ENCODE measurements at regions not wholly inside any gene's neighbourhood (a gene's known extent, or its start where the extent isn't known, plus 50 kb on each side); places are given as distances from the start of the nearest gene placed in this dataset.
"Not testable (repeated sequence)": the region's sequence is repeated elsewhere in the genome, so short reads cannot be mapped to it uniquely, and the experiment has no call there.

DNA sequence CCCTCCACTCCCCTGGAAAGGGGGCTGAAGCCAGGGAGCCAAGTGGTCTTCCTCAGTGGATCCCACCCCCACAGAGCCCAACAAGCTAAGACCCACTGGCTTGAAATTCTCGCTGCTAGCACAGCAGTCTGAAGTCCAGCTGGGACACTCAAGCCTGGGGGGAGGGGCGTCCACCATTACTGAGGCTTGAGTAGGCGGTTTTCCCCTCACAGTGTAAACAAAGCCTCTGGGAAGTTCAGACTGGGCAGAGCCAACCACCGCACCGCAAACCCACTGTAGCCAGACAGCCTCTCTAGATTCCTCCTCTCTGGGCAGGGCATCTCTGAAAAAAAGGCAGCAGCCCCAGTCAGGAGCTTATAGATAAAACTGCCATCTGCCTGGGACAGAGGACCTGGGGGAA, 114.4 kb upstream of the GNAI1 start:
- TF ChIP-seq, protein P1, sequence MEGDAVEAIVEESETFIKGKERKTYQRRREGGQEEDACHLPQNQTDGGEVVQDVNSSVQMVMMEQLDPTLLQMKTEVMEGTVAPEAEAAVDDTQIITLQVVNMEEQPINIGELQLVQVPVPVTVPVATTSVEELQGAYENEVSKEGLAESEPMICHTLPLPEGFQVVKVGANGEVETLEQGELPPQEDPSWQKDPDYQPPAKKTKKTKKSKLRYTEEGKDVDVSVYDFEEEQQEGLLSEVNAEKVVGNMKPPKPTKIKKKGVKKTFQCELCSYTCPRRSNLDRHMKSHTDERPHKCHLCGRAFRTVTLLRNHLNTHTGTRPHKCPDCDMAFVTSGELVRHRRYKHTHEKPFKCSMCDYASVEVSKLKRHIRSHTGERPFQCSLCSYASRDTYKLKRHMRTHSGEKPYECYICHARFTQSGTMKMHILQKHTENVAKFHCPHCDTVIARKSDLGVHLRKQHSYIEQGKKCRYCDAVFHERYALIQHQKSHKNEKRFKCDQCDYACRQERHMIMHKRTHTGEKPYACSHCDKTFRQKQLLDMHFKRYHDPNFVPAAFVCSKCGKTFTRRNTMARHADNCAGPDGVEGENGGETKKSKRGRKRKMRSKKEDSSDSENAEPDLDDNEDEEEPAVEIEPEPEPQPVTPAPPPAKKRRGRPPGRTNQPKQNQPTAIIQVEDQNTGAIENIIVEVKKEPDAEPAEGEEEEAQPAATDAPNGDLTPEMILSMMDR (IDR thresholded peaks at IDR 0.05), result not testable (repeated sequence)
- TF ChIP-seq EZH2phosphoT487, EZH2 (IDR thresholded peaks at IDR 0.05): not testable (repeated sequence)

All from neural progenitor cell (in vitro differentiated cells).